ENCODE measurements at regions not wholly inside any gene's neighbourhood (a gene's known extent, or its start where the extent isn't known, plus 50 kb on each side); places are given as distances from the start of the nearest gene placed in this dataset.
"Not testable (repeated sequence)": the region's sequence is repeated elsewhere in the genome, so short reads cannot be mapped to it uniquely, and the experiment has no call there.

DNA sequence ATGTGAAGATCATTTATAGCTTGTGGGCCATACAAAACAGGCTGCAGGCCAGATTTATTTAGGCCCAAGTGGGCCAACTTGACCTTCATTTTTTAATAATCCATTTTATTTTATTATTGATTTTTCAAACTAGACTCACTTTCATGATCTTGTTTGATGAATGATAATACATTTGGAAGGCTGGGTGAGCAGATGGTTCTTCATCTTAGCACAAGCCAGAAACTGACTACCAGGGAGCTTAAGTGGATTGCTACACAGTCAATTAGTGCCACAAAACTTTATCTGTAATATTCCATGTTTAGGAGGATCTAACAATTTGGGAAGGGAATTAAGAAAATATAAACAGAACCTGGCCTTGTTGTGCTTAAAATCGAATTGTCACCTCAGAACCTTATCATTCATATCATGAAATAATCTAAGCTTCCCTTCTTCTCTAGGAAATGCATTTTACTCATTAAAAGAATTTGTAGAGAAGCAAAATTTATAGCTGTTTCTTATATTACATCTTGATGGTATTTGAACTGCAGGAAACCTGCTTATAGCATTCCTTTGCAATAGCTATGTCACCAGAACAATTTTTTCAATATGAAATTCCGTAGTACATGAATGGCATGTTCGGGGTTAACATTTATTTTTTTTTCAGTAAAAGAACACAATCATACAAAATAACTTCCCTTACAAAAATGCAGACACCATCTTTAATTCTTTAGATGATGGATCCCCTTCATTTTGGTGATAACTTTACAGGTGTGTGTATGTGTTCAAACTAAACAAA is 62.0 kb upstream of the CSRP2 start:
- no peak for DNase-seq (ENCODE audit: low spot score)
- no peak overlapping the region for H3K27ac Mint-ChIP-seq
- H3K36me3 Mint-ChIP-seq (ENCODE audit: low read depth): no peaks in the 10 kb centered on the region
- intact Hi-C loops (cut with micrococcal nuclease): no loop called here
- H3K4me3 Mint-ChIP-seq: no peak overlapping the region
- peaks cover 6% of the 10 kb centered on the region for H3K27me3 Mint-ChIP-seq (ENCODE audit: insufficient read depth)
- H3K9me3 Mint-ChIP-seq: no peaks in the 10 kb centered on the region
- H3K4me1 Mint-ChIP-seq (ENCODE audit: low read depth): no peaks in the 10 kb centered on the region

DNA sequence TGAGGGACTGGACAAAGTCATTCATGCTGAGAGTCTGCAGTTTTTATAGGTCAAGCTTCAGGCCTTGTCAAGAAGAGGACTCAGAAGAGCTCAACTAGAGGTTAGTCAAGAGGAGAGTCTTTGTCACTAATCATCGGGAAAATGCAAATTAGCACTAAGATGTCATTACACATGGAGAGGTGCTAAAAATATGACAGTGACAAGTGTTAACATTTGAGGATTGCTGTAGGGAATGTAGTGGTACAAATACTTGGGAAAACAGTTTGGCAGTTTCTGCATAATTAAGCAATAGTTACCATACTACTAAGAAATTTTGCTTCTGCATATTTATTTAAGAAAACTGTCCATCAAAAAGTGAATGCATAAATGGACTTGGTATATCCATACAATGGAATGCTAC is 60.9 kb upstream of the CSRP2 start:
- DNase-seq (ENCODE audit: low spot score): no peak
- no peak overlapping the region for H3K4me3 Mint-ChIP-seq
- H3K27me3 Mint-ChIP-seq (ENCODE audit: insufficient read depth): peaks cover 8% of the 10 kb centered on the region
- H3K27ac Mint-ChIP-seq: no peak overlapping the region
- no peaks in the 10 kb centered on the region for H3K9me3 Mint-ChIP-seq
- intact Hi-C loops (cut with micrococcal nuclease): no loop called here
- no peaks in the 10 kb centered on the region for H3K4me1 Mint-ChIP-seq (ENCODE audit: low read depth)
- no peaks in the 10 kb centered on the region for H3K36me3 Mint-ChIP-seq (ENCODE audit: low read depth)

DNA sequence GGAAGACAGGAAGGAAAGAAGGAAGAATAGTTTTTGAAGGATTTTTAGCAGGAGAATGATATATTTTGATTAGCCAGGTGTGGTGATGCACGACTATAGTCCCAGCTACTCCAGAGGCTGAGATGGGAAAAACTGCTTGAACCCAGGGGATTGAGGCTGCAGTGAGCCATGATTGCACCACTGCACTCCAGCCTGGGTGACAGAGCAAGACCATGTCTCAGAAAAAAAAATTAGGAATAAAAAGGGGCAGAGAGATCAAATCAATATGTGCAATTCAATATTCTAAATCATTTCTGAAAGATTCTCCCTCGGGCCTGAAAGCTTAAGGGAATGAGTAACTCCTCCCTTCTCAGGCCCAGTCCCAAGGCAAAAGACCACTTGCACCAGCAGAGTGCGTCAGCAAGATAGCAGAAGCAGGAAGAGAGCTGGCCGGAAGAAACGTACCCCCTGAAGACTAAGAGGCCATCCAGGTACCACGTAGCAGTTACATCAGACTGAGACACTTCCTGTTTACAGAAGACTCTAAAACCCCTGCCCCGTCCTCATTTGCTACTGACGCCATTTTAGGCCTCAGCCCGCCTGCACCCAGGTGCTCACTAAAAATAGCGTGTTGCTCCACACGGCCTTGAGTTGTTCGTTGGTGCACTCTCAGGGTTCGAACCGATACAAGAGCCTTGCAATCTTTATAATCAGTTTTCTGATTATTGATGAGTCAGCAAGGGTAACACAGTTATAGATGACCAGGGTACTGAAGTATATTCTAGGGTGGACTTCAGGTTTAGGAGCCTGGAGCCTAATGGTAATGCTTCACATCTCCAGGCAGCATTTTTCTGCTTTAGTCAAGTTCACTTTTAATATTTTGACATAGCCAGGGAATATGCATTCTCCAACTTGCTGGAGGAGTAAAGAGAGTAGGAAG is 57.7 kb upstream of the CSRP2 start:
- H3K4me3 Mint-ChIP-seq: no peak overlapping the region
- no peak for DNase-seq (ENCODE audit: low spot score)
- intact Hi-C loops (cut with micrococcal nuclease): no loop called here
- H3K27me3 Mint-ChIP-seq (ENCODE audit: insufficient read depth): peaks cover 5% of the 10 kb centered on the region
- H3K9me3 Mint-ChIP-seq: no peaks in the 10 kb centered on the region
- H3K27ac Mint-ChIP-seq: no peak overlapping the region
- H3K36me3 Mint-ChIP-seq (ENCODE audit: low read depth): no peaks in the 10 kb centered on the region
- H3K4me1 Mint-ChIP-seq (ENCODE audit: low read depth): no peaks in the 10 kb centered on the region

DNA sequence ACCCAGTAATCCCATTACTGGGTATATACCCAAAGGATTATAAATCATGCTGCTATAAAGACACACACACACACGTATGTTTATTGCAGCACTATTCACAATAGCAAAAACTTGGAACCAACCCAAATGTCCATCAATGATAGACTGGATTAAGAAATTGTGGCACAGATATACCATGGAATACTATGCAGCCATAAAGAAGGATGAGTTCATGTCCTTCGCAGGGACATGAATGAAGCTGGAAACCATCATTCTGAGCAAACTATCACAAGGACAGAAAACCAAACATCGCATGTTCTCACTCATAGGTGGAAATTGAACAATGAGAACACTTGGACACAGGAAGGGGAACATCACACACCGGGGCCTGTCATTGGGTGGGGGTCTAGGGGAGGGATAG is 54.6 kb upstream of the CSRP2 start:
- H3K4me1 Mint-ChIP-seq (ENCODE audit: low read depth); H3K4me3 Mint-ChIP-seq; DNase-seq (ENCODE audit: low spot score); H3K27me3 Mint-ChIP-seq (ENCODE audit: insufficient read depth); H3K36me3 Mint-ChIP-seq (ENCODE audit: low read depth); intact Hi-C loops (cut with micrococcal nuclease); H3K27ac Mint-ChIP-seq; H3K9me3 Mint-ChIP-seq: not testable (repeated sequence)

DNA sequence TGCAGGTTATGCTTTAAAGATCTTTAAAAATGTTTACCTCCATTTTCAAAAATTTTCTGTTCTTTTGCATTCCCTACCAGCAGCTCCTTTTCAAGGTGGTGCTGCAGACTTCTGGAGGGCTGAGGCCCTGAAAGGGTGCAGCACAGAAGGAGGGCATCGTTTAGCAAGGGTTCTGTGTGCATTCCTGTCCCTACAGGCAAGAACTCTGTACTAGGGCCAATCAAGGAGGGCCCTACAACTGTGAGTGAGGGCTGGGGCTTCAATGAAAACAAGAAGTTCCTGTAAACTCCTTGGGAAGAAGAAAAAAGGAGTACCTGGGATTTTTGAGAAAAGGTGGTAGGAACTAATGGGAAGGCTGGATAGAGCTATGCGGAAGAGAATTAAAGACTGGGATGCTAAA is 50.7 kb upstream of the CSRP2 start:
- Mint-ChIP-seq H3K9me3 (no peaks in the 10 kb centered on the region), H3K4me1 (ENCODE audit: low read depth) (no peaks in the 10 kb centered on the region), H3K36me3 (ENCODE audit: low read depth) (no peaks in the 10 kb centered on the region), H3K4me3 (no peak overlapping the region), H3K27ac (no peak overlapping the region), H3K27me3 (ENCODE audit: insufficient read depth) (no peaks in the 10 kb centered on the region)
- intact Hi-C loops (cut with micrococcal nuclease): loop anchor here (5.0 kb wide), 1 partner anchor 137 kb away; no protein-coding TSS in a partner anchor
- DNase-seq (ENCODE audit: low spot score): no peak
